Neural progenitor cell (in vitro differentiated cells): ENCODE measurements at regions not wholly inside any gene's neighbourhood (a gene's known extent, or its start where the extent isn't known, plus 50 kb on each side); places are given as distances from the start of the nearest gene placed in this dataset.

ENCODE experiments used
- DNase-seq: peaks from one replicate; pipeline ENCODE4 v3.0.0-alpha.2; 2016; ENCODE audit warnings: low spot score
- H2AFZ ChIP-seq: fragments of 200-600 bp; sonication (generic); replicated peaks from 2 replicates; pipeline ENCODE4 v1.6.1; 2016; ENCODE audit warnings: antibody characterized with exemption
- H3F3A ChIP-seq: fragments of 200-600 bp; sonication (generic); 2 replicates; pipeline ENCODE4 v1.6.1; 2016; ENCODE audit warnings: antibody characterized with exemption, low read depth
- H3K27ac ChIP-seq: fragments of 200-600 bp; sonication (generic); 2 replicates; pipeline ENCODE4 v1.5.1; 2016; ENCODE audit warnings: mild to moderate bottlenecking
- H3K27me3 ChIP-seq: fragments of 200-600 bp; sonication (generic); 2 replicates; pipeline ENCODE4 v1.6.1; 2016; ENCODE audit warnings: mild to moderate bottlenecking, moderate library complexity
- H3K36me3 ChIP-seq: fragments of 200-600 bp; sonication (generic); 2 replicates; pipeline ENCODE4 v1.5.1; 2016
- H3K4me1 ChIP-seq: fragments of 200-600 bp; sonication (generic); 2 replicates; pipeline ENCODE4 v1.6.1; 2016; ENCODE audit warnings: mixed run types
- H3K4me2 ChIP-seq: fragments of 200-600 bp; sonication (generic); 2 replicates; pipeline ENCODE4 v1.6.1; 2016
- H3K4me3 ChIP-seq: fragments of 200-600 bp; sonication (generic); 2 replicates; pipeline ENCODE4 v1.5.1; 2016
- H3K79me2 ChIP-seq: fragments of 200-600 bp; sonication (generic); 2 replicates; pipeline ENCODE4 v1.6.1; 2016; ENCODE audit warnings: low read depth
- H3K9ac ChIP-seq: fragments of 200-600 bp; sonication (generic); 2 replicates; pipeline ENCODE4 v1.6.1; 2016
- H3K9me3 ChIP-seq: fragments of 200-600 bp; sonication (generic); 2 replicates; pipeline ENCODE4 v1.5.1; 2016; ENCODE audit warnings: low read depth
- H4K20me1 ChIP-seq: fragments of 200-600 bp; sonication (generic); 2 replicates; pipeline ENCODE4 v1.6.1; 2016; ENCODE audit warnings: low read depth
- H3K27ac Mint-ChIP-seq: 3 replicates; pipeline ENCODE4 v1.8.0; 2021; ENCODE audit warnings: mixed read lengths
- H3K27me3 Mint-ChIP-seq: 2 replicates; pipeline ENCODE4 v1.8.0; 2022; ENCODE audit warnings: low read depth, mild to moderate bottlenecking, inconsistent platforms, moderate library complexity, mixed read lengths; ENCODE audit not compliant: insufficient read depth
- H3K36me3 Mint-ChIP-seq: 3 replicates; pipeline ENCODE4 v1.8.0; 2021; ENCODE audit warnings: mixed read lengths
- H3K4me1 Mint-ChIP-seq: 3 replicates; pipeline ENCODE4 v1.8.0; 2021; ENCODE audit warnings: mixed read lengths
- H3K4me3 Mint-ChIP-seq: 3 replicates; pipeline ENCODE4 v1.8.0; 2021; ENCODE audit warnings: mild to moderate bottlenecking, moderate library complexity, mixed read lengths
- H3K9me3 Mint-ChIP-seq: 3 replicates; pipeline ENCODE4 v1.8.0; 2020; ENCODE audit warnings: mixed read lengths
- EZH2 ChIP-seq: fragments of 200-600 bp; sonication (generic); IDR thresholded peaks from 2 replicates; pipeline ENCODE4 v1.6.1; 2017; ENCODE audit warnings: antibody characterized with exemption, mild to moderate bottlenecking, moderate library complexity
- EZH2phosphoT487 ChIP-seq: fragments of 200-600 bp; sonication (generic); IDR thresholded peaks from 2 replicates; pipeline ENCODE4 v1.6.1; 2017; ENCODE audit warnings: antibody characterized with exemption
- TF ChIP-seq, protein P1 (sequence below): fragments of 200-600 bp; sonication (generic); IDR thresholded peaks from 2 replicates; pipeline ENCODE4 v1.5.1; 2017; ENCODE audit warnings: antibody characterized with exemption, mild to moderate bottlenecking

GRCh38 chr15:66865622-66866611, 163.9 kb downstream of the SMAD6 start:
- no peaks in the 10 kb centered on the region for H3K79me2 ChIP-seq
- Mint-ChIP-seq H3K27ac (no peak overlapping the region), H3K4me1 (peaks cover 14% of the 10 kb centered on the region), H3K4me3 (no peak overlapping the region), H3K27me3 (peaks cover 2% of the 10 kb centered on the region), H3K9me3 (peaks cover 4% of the 10 kb centered on the region), H3K36me3 (no peaks in the 10 kb centered on the region)
- H3K4me3 ChIP-seq: no peak overlapping the region
- H3K27ac ChIP-seq: no peak overlapping the region
- no peaks in the 10 kb centered on the region for H3K9me3 ChIP-seq
- H3K36me3 ChIP-seq: no peaks in the 10 kb centered on the region
- no peak overlapping the region for H3K9ac ChIP-seq
- no peak for TF ChIP-seq EZH2
- TF ChIP-seq, protein P1, sequence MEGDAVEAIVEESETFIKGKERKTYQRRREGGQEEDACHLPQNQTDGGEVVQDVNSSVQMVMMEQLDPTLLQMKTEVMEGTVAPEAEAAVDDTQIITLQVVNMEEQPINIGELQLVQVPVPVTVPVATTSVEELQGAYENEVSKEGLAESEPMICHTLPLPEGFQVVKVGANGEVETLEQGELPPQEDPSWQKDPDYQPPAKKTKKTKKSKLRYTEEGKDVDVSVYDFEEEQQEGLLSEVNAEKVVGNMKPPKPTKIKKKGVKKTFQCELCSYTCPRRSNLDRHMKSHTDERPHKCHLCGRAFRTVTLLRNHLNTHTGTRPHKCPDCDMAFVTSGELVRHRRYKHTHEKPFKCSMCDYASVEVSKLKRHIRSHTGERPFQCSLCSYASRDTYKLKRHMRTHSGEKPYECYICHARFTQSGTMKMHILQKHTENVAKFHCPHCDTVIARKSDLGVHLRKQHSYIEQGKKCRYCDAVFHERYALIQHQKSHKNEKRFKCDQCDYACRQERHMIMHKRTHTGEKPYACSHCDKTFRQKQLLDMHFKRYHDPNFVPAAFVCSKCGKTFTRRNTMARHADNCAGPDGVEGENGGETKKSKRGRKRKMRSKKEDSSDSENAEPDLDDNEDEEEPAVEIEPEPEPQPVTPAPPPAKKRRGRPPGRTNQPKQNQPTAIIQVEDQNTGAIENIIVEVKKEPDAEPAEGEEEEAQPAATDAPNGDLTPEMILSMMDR: no peak
- TF ChIP-seq EZH2phosphoT487: no peak
- H3K27me3 ChIP-seq: no peaks in the 10 kb centered on the region
- no peaks in the 10 kb centered on the region for H3F3A ChIP-seq
- DNase-seq: no peak
- no peaks in the 10 kb centered on the region for H4K20me1 ChIP-seq
- no peak overlapping the region for H3K4me2 ChIP-seq
- H2AFZ ChIP-seq: peak overlapping the region; percentile 38
- H3K4me1 ChIP-seq: peaks cover 4% of the 10 kb centered on the region

DNA sequence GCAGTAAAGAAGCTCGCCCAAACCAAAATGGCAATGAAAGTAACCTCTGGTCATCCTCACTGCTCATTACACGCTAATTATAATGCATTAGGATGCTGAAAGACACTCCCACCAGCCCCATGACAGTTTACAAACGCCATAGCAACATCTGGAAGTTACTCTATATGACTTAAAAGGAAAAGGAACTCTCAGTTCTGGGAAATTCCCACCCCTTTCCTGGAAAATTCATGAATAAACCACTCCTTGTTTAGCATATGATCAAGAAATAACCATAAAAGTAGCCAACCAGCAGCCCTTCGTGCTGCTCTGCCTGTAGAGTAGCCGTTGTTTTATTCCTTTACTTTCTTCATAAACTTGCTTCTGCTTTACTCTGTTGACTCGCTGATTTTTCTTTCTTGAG, 164.6 kb downstream of the SMAD6 start:
- no peak overlapping the region for H3K4me3 ChIP-seq
- H3K4me1 ChIP-seq: peaks cover 4% of the 10 kb centered on the region
- H4K20me1 ChIP-seq: no peaks in the 10 kb centered on the region
- H3K79me2 ChIP-seq: no peaks in the 10 kb centered on the region
- no peak overlapping the region for H3K4me2 ChIP-seq
- no peak overlapping the region for H3K27ac ChIP-seq
- H3K27ac Mint-ChIP-seq: no peak overlapping the region
- no peak overlapping the region for H3K4me3 Mint-ChIP-seq
- H3K9me3 Mint-ChIP-seq: peaks cover 4% of the 10 kb centered on the region
- TF ChIP-seq EZH2phosphoT487: no peak
- TF ChIP-seq, protein P1: no peak
- no peak for TF ChIP-seq EZH2
- H3F3A ChIP-seq: no peaks in the 10 kb centered on the region
- H3K27me3 Mint-ChIP-seq: peaks cover 2% of the 10 kb centered on the region
- H3K36me3 Mint-ChIP-seq: no peaks in the 10 kb centered on the region
- no peaks in the 10 kb centered on the region for H3K36me3 ChIP-seq
- H3K9me3 ChIP-seq: no peaks in the 10 kb centered on the region
- H3K27me3 ChIP-seq: no peaks in the 10 kb centered on the region
- H3K4me1 Mint-ChIP-seq: peaks cover 14% of the 10 kb centered on the region
- no peak overlapping the region for H2AFZ ChIP-seq
- DNase-seq: no peak
- no peak overlapping the region for H3K9ac ChIP-seq

GRCh38 chr15:66868918-66869317, 166.9 kb downstream of the SMAD6 start:
- no peak for TF ChIP-seq EZH2phosphoT487
- TF ChIP-seq, protein P1: no peak
- DNase-seq: no peak

More at GRCh38 chr15:66868918-66869317, 166.9 kb downstream of the SMAD6 start:
- Histone ChIP-seq H3K27me3 (no peaks in the 10 kb centered on the region), H3K4me3 (no peak overlapping the region), H3K79me2 (no peaks in the 10 kb centered on the region), H2AFZ (no peak overlapping the region), H3K9ac (no peak overlapping the region), H3K4me2 (no peak overlapping the region), H3K27ac (no peak overlapping the region), H3K9me3 (no peaks in the 10 kb centered on the region), H3K36me3 (no peaks in the 10 kb centered on the region), H3K4me1 (peaks cover 4% of the 10 kb centered on the region), H3F3A (no peaks in the 10 kb centered on the region), H4K20me1 (no peaks in the 10 kb centered on the region)
- Mint-ChIP-seq H3K9me3 (peaks cover 4% of the 10 kb centered on the region), H3K4me3 (no peak overlapping the region), H3K27ac (no peak overlapping the region), H3K27me3 (no peaks in the 10 kb centered on the region), H3K36me3 (no peaks in the 10 kb centered on the region), H3K4me1 (peaks cover 5% of the 10 kb centered on the region)
